Neural cell (in vitro differentiated cells): ENCODE measurements at regions not wholly inside any gene's neighbourhood (a gene's known extent, or its start where the extent isn't known, plus 50 kb on each side); places are given as distances from the start of the nearest gene placed in this dataset.

Experiments used
- H2AFZ ChIP-seq: fragments of 200-600, 300-800 bp; sonication (generic), shearing (Covaris generic); 2 replicates; pipeline ENCODE4 v1.6.0; 2014; ENCODE audit warnings: low read depth, mild to moderate bottlenecking, antibody characterized with exemption, low read length, moderate library complexity
- H3F3A ChIP-seq: fragments of 200-600 bp; shearing (Covaris generic); 2 replicates; pipeline ENCODE4 v1.6.1; 2016; ENCODE audit warnings: mild to moderate bottlenecking, moderate library complexity, mixed read lengths, antibody characterized with exemption, low read length; ENCODE audit not compliant: insufficient read depth, poor library complexity, severe bottlenecking
- H3K27ac ChIP-seq: fragments of 200-600, 300-800 bp; sonication (generic), shearing (Covaris generic); 2 replicates; pipeline ENCODE4 v1.5.1; 2014; ENCODE audit warnings: mild to moderate bottlenecking, low read length, moderate library complexity
- H3K27me3 ChIP-seq: fragments of 300-800, 200-600 bp; sonication (generic), shearing (Covaris generic); 2 replicates; pipeline ENCODE4 v1.6.0; 2014; ENCODE audit warnings: mild to moderate bottlenecking, low read depth, low read length, moderate library complexity; ENCODE audit not compliant: insufficient read depth
- H3K36me3 ChIP-seq: fragments of 300-800, 200-600 bp; sonication (generic), shearing (Covaris generic); 2 replicates; pipeline ENCODE4 v1.5.1; 2014; ENCODE audit warnings: mild to moderate bottlenecking, antibody characterized with exemption, low read length, moderate library complexity; ENCODE audit not compliant: insufficient read depth
- H3K4me2 ChIP-seq: fragments of 300-800, 200-600 bp; sonication (generic), shearing (Covaris generic); 2 replicates; pipeline ENCODE4 v1.6.0; 2014; ENCODE audit warnings: mild to moderate bottlenecking, low read length
- H3K4me3 ChIP-seq: fragments of 300-800, 200-600 bp; sonication (generic), shearing (Covaris generic); 2 replicates; pipeline ENCODE4 v1.5.1; 2014; ENCODE audit warnings: mild to moderate bottlenecking, low read length, moderate library complexity
- H3K79me2 ChIP-seq: fragments of 200-600 bp; shearing (Covaris generic); replicated peaks from 2 replicates; pipeline ENCODE4 v1.6.0; 2014; ENCODE audit warnings: mild to moderate bottlenecking, low read length, moderate library complexity; ENCODE audit not compliant: insufficient read depth
- H3K9ac ChIP-seq: fragments of 300-800, 200-600 bp; sonication (generic), shearing (Covaris generic); 2 replicates; pipeline ENCODE4 v1.6.1; 2016; ENCODE audit warnings: mild to moderate bottlenecking, low read length, mixed read lengths
- H3K9me2 ChIP-seq: fragments of 200-600 bp; shearing (Covaris generic); 2 replicates; pipeline ENCODE4 v1.6.1; 2016; ENCODE audit warnings: mild to moderate bottlenecking, low read length, mixed read lengths; ENCODE audit not compliant: insufficient read depth
- H3K9me3 ChIP-seq: fragments of 200-600, 300-800 bp; sonication (generic), shearing (Covaris generic); 2 replicates; pipeline ENCODE4 v1.6.1; 2016; ENCODE audit warnings: mild to moderate bottlenecking, mixed run types, low read length, moderate library complexity, mixed read lengths
- H4K20me1 ChIP-seq: fragments of 200-600 bp; shearing (Covaris generic); 2 replicates; pipeline ENCODE4 v1.6.1; 2016; ENCODE audit warnings: mild to moderate bottlenecking, mixed run types; ENCODE audit not compliant: insufficient read depth
- EP300 ChIP-seq: fragments of 450-650 bp; conservative IDR thresholded peaks from 2 replicates; pipeline ENCODE4 v1.6.1; 2014; ENCODE audit warnings: antibody characterized with exemption, mild to moderate bottlenecking, moderate library complexity; ENCODE audit not compliant: poor library complexity, severe bottlenecking
- EZH2 ChIP-seq: fragments of 200-600, 300-800 bp; shearing (Covaris generic), sonication (generic); IDR thresholded peaks from 2 replicates; pipeline ENCODE4 v1.6.1; 2014; ENCODE audit warnings: antibody characterized with exemption, low read length, borderline replicate concordance, mild to moderate bottlenecking; ENCODE audit not compliant: insufficient read depth, poor library complexity, severe bottlenecking
- MXI1 ChIP-seq: fragments of 450-650 bp; conservative IDR thresholded peaks from 2 replicates; pipeline ENCODE4 v1.6.1; 2014; ENCODE audit warnings: antibody characterized with exemption, mild to moderate bottlenecking; ENCODE audit not compliant: poor library complexity, severe bottlenecking
- POLR2AphosphoS5 ChIP-seq: IDR thresholded peaks from 2 replicates; pipeline ENCODE4 v1.6.1; 2012
- RAD21 ChIP-seq: fragments of 450-650 bp; conservative IDR thresholded peaks from 2 replicates; pipeline ENCODE4 v1.6.1; 2014; ENCODE audit warnings: antibody characterized with exemption, mild to moderate bottlenecking, moderate library complexity
- SMC3 ChIP-seq: fragments of 450-650 bp; conservative IDR thresholded peaks from 2 replicates; pipeline ENCODE4 v1.6.1; 2014; ENCODE audit warnings: antibody characterized with exemption, mild to moderate bottlenecking, moderate library complexity; ENCODE audit not compliant: poor library complexity
- TAF1 ChIP-seq: IDR thresholded peaks from 2 replicates; pipeline ENCODE4 v1.6.1; 2012; ENCODE audit warnings: low read depth
- TF ChIP-seq, protein P1 (sequence below): fragments of 450-650 bp; IDR thresholded peaks from 2 replicates; pipeline ENCODE4 v1.5.1; 2014; ENCODE audit warnings: antibody characterized with exemption, mild to moderate bottlenecking, moderate library complexity; ENCODE audit not compliant: poor library complexity, severe bottlenecking
- TF ChIP-seq, protein P2 (sequence below): IDR thresholded peaks from 2 replicates; pipeline ENCODE4 v1.6.1; 2012; ENCODE audit warnings: borderline replicate concordance

DNA sequence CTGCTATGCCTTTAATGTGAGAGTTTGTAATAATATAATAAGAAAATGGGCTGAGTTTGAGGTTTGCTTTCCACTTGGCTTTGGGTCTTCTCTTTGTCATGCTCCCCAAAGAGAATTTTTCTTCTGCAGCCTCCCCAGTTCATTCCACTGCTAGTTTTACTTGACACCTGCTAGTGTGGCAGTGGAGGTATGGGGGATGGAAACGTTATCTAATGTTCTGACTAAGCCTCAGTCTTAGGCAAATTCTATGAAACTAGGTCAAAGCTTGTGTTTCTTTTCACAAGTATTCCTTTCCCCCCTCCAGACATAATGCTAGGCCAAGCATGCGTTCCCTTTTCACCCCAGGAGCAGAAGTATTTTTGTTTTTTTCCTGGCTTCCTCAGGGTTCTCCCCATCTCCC is 67.5 kb downstream of the PPP1R2C start:
- H3K9me2 ChIP-seq: no peaks in the 10 kb centered on the region
- H3K9me3 ChIP-seq: no peaks in the 10 kb centered on the region
- no peak overlapping the region for H3K4me2 ChIP-seq
- H3K79me2 ChIP-seq: no peaks in the 10 kb centered on the region
- TF ChIP-seq POLR2AphosphoS5 (no peak), MXI1 (no peak), TAF1 (no peak), SMC3 (no peak), EP300 (no peak), RAD21 (no peak), EZH2 (no peak)
- TF ChIP-seq, protein P1, sequence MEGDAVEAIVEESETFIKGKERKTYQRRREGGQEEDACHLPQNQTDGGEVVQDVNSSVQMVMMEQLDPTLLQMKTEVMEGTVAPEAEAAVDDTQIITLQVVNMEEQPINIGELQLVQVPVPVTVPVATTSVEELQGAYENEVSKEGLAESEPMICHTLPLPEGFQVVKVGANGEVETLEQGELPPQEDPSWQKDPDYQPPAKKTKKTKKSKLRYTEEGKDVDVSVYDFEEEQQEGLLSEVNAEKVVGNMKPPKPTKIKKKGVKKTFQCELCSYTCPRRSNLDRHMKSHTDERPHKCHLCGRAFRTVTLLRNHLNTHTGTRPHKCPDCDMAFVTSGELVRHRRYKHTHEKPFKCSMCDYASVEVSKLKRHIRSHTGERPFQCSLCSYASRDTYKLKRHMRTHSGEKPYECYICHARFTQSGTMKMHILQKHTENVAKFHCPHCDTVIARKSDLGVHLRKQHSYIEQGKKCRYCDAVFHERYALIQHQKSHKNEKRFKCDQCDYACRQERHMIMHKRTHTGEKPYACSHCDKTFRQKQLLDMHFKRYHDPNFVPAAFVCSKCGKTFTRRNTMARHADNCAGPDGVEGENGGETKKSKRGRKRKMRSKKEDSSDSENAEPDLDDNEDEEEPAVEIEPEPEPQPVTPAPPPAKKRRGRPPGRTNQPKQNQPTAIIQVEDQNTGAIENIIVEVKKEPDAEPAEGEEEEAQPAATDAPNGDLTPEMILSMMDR: no peak
- TF ChIP-seq, protein P2, sequence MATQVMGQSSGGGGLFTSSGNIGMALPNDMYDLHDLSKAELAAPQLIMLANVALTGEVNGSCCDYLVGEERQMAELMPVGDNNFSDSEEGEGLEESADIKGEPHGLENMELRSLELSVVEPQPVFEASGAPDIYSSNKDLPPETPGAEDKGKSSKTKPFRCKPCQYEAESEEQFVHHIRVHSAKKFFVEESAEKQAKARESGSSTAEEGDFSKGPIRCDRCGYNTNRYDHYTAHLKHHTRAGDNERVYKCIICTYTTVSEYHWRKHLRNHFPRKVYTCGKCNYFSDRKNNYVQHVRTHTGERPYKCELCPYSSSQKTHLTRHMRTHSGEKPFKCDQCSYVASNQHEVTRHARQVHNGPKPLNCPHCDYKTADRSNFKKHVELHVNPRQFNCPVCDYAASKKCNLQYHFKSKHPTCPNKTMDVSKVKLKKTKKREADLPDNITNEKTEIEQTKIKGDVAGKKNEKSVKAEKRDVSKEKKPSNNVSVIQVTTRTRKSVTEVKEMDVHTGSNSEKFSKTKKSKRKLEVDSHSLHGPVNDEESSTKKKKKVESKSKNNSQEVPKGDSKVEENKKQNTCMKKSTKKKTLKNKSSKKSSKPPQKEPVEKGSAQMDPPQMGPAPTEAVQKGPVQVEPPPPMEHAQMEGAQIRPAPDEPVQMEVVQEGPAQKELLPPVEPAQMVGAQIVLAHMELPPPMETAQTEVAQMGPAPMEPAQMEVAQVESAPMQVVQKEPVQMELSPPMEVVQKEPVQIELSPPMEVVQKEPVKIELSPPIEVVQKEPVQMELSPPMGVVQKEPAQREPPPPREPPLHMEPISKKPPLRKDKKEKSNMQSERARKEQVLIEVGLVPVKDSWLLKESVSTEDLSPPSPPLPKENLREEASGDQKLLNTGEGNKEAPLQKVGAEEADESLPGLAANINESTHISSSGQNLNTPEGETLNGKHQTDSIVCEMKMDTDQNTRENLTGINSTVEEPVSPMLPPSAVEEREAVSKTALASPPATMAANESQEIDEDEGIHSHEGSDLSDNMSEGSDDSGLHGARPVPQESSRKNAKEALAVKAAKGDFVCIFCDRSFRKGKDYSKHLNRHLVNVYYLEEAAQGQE: no peak
- no peaks in the 10 kb centered on the region for H3K36me3 ChIP-seq
- no peaks in the 10 kb centered on the region for H3K27me3 ChIP-seq
- no peak overlapping the region for H3K27ac ChIP-seq
- no peaks in the 10 kb centered on the region for H3F3A ChIP-seq
- no peaks in the 10 kb centered on the region for H4K20me1 ChIP-seq
- H3K4me3 ChIP-seq: no peak overlapping the region
- H2AFZ ChIP-seq: no peak overlapping the region
- H3K9ac ChIP-seq: no peak overlapping the region

DNA sequence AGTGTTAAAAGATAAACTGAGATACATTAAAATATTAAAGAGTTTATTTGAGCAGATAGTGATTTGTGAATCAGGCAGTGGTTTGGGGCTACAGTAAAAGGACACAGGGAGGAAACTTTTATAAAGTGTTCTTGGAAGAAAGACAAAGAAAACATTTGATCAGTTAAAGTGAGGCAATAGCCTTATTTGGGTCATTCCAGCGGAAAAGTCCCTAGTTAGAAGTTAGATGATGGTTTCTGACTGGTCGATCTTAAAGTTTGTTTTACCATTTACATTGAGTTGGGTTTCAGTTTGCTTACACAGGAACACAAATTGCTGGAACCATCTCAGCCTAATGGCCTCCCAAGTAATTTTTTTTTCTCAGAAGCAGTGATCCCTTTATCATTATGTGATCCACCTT is 69.7 kb downstream of the PPP1R2C start:
- H3K27me3 ChIP-seq: no peaks in the 10 kb centered on the region
- TF ChIP-seq, protein P1: no peak
- TF ChIP-seq POLR2AphosphoS5 (no peak), EP300 (no peak)
- H2AFZ ChIP-seq: no peak overlapping the region
- H3K9ac ChIP-seq: no peak overlapping the region
- no peaks in the 10 kb centered on the region for H3F3A ChIP-seq
- no peak overlapping the region for H3K4me2 ChIP-seq
- no peak overlapping the region for H3K27ac ChIP-seq
- no peaks in the 10 kb centered on the region for H3K9me3 ChIP-seq
- H3K9me2 ChIP-seq: no peaks in the 10 kb centered on the region
- no peaks in the 10 kb centered on the region for H3K79me2 ChIP-seq
- H4K20me1 ChIP-seq: no peaks in the 10 kb centered on the region
- H3K36me3 ChIP-seq: no peaks in the 10 kb centered on the region
- H3K4me3 ChIP-seq: no peak overlapping the region
